G401.6 (cell line): ENCODE measurements at regions not wholly inside any gene's neighbourhood (a gene's known extent, or its start where the extent isn't known, plus 50 kb on each side); places are given as distances from the start of the nearest gene placed in this dataset.
"Not testable (repeated sequence)": the region's sequence is repeated elsewhere in the genome, so short reads cannot be mapped to it uniquely, and the experiment has no call there.

Experiments
- FAIRE-seq: peaks from 2 replicates; lab custom pipeline; 2012; peaks lifted over from hg19 to GRCh38; lab: Jason Lieb, UNC

GRCh38 chr13:76829572-76830327 lies 56.5 kb downstream of the KCTD12 start:
- no peak for FAIRE-seq

- no peak for FAIRE-seq
Observed at GRCh38 chr13:76828316-76828741, 57.9 kb downstream of the KCTD12 start.

GRCh38 chr13:76826527-76826926 lies 59.7 kb downstream of the KCTD12 start:
- FAIRE-seq = no peak

GRCh38 chr13:76825430-76825829 lies 60.8 kb downstream of the KCTD12 start:
- FAIRE-seq = no peak

GRCh38 chr13:76823969-76824368 lies 62.2 kb downstream of the KCTD12 start:
- FAIRE-seq = no peak

- FAIRE-seq = no peak
Observed at GRCh38 chr13:76822698-76823267, 63.4 kb downstream of the KCTD12 start.

- not testable (repeated sequence) for FAIRE-seq
Observed at GRCh38 chr13:76821222-76821621, 65.0 kb downstream of the KCTD12 start.

GRCh38 chr13:76820759-76821158 lies 65.4 kb downstream of the KCTD12 start:
- no peak for FAIRE-seq

- no peak for FAIRE-seq
Observed at GRCh38 chr13:76816394-76816793, 69.8 kb downstream of the KCTD12 start.

- FAIRE-seq = no peak
Observed at GRCh38 chr13:76815344-76815743, 70.9 kb downstream of the KCTD12 start.

GRCh38 chr13:76813891-76814290 lies 72.3 kb downstream of the KCTD12 start:
- FAIRE-seq = no peak

GRCh38 chr13:76813000-76813691 lies 73.1 kb downstream of the KCTD12 start:
- FAIRE-seq = no peak

GRCh38 chr13:76812206-76812897 lies 73.9 kb downstream of the KCTD12 start:
- no peak for FAIRE-seq

GRCh38 chr13:76809389-76809788 lies 76.8 kb downstream of the KCTD12 start:
- FAIRE-seq = no peak

- no peak for FAIRE-seq
Observed at GRCh38 chr13:76808927-76809326, 77.3 kb downstream of the KCTD12 start.

GRCh38 chr13:76804801-76805200 lies 81.4 kb downstream of the KCTD12 start:
- FAIRE-seq = no peak

GRCh38 chr13:76803831-76804230 lies 82.4 kb downstream of the KCTD12 start:
- FAIRE-seq = no peak

GRCh38 chr13:76800943-76801342 lies 85.3 kb downstream of the KCTD12 start:
- FAIRE-seq = no peak

GRCh38 chr13:76799696-76800095 lies 86.5 kb downstream of the KCTD12 start:
- FAIRE-seq = no peak

- FAIRE-seq = no peak
Observed at GRCh38 chr13:76798037-76798436, 88.2 kb downstream of the KCTD12 start.

GRCh38 chr13:76797361-76797760 lies 88.8 kb downstream of the KCTD12 start:
- no peak for FAIRE-seq

GRCh38 chr13:76796851-76797250 lies 89.4 kb downstream of the KCTD12 start:
- no peak for FAIRE-seq
